ENCODE measurements at regions not wholly inside any gene's neighbourhood (a gene's known extent, or its start where the extent isn't known, plus 50 kb on each side); places are given as distances from the start of the nearest gene placed in this dataset.

GRCh38 chr2:144711630-144712549 lies 192.0 kb upstream of the ZEB2 start:
- no peaks in the 10 kb centered on the region for H3K9me3 ChIP-seq (ENCODE audit: control insufficient read depth in 1 of 2, insufficient read depth in 1 of 2, low read length in 2 of 2)
- no peak for DNase-seq
- H3K4me3 ChIP-seq (ENCODE audit: low read length) = no peak overlapping the region
- Mint-ChIP-seq H3K27me3 (no peaks in the 10 kb centered on the region), H3K9me3 (no peaks in the 10 kb centered on the region), H3K36me3 (ENCODE audit: low read depth) (no peaks in the 10 kb centered on the region), H3K4me3 (no peak overlapping the region), H3K4me1 (ENCODE audit: low read depth) (no peaks in the 10 kb centered on the region), H3K27ac (no peak overlapping the region)
- ChIA-PET POLR2A (interaction anchor here (0.7 kb wide), 1 partner anchor 7 kb away, joined by 3 read pairs; no protein-coding TSS in a partner anchor), CTCF (interaction anchor here (0.7 kb wide), 1 partner anchor 677 kb away, joined by 3 read pairs; no protein-coding TSS in a partner anchor)
- no peak overlapping the region for H3K27ac ChIP-seq (ENCODE audit: low read depth in 1 of 2, low read length in 2 of 2)
- intact Hi-C loops (cut with DNase I, micrococcal nuclease) = no loop called here
- no peaks in the 10 kb centered on the region for H3K4me1 ChIP-seq (ENCODE audit: insufficient read depth, low read length)
- ATAC-seq (ENCODE audit: poor library complexity) = no peak
- no peaks in the 10 kb centered on the region for H3K27me3 ChIP-seq (ENCODE audit: control insufficient read depth in 1 of 2, insufficient read depth in 2 of 2, low read length in 2 of 2)
- TF ChIP-seq CTCF (IDR thresholded peaks at IDR 0.05) = no peak
- no peaks in the 10 kb centered on the region for H3K36me3 ChIP-seq (ENCODE audit: insufficient read depth, low read length)

- Histone ChIP-seq H3K27ac (ENCODE audit: low read depth in 1 of 2, low read length in 2 of 2) (no peak overlapping the region), H3K4me1 (ENCODE audit: insufficient read depth, low read length) (no peaks in the 10 kb centered on the region), H3K4me3 (ENCODE audit: low read length) (no peak overlapping the region), H3K9me3 (ENCODE audit: control insufficient read depth in 1 of 2, insufficient read depth in 1 of 2, low read length in 2 of 2) (no peaks in the 10 kb centered on the region), H3K27me3 (ENCODE audit: control insufficient read depth in 1 of 2, insufficient read depth in 2 of 2, low read length in 2 of 2) (no peaks in the 10 kb centered on the region), H3K36me3 (ENCODE audit: insufficient read depth, low read length) (no peaks in the 10 kb centered on the region)
- no peak for ATAC-seq (ENCODE audit: poor library complexity)
- ChIA-PET POLR2A (no interaction called here), CTCF (no interaction called here)
- no peak for DNase-seq
- Mint-ChIP-seq H3K9me3 (no peaks in the 10 kb centered on the region), H3K4me1 (ENCODE audit: low read depth) (no peaks in the 10 kb centered on the region), H3K27ac (no peak overlapping the region), H3K4me3 (no peak overlapping the region), H3K36me3 (ENCODE audit: low read depth) (no peaks in the 10 kb centered on the region), H3K27me3 (no peaks in the 10 kb centered on the region)
- intact Hi-C loops (cut with DNase I, micrococcal nuclease) = no loop called here
- no peak for TF ChIP-seq CTCF (IDR thresholded peaks at IDR 0.05)
These were observed 191.2 kb upstream of the ZEB2 start for GRCh38 chr2:144711084-144711483.

- Mint-ChIP-seq H3K27me3 (peaks cover 11% of the 10 kb centered on the region), H3K4me1 (ENCODE audit: low read depth) (no peaks in the 10 kb centered on the region), H3K36me3 (ENCODE audit: low read depth) (no peaks in the 10 kb centered on the region), H3K4me3 (no peak overlapping the region), H3K27ac (no peak overlapping the region), H3K9me3 (no peaks in the 10 kb centered on the region)
- CTCF ChIA-PET = no interaction called here
- Histone ChIP-seq H3K4me3 (ENCODE audit: low read length) (no peak overlapping the region), H3K4me1 (ENCODE audit: insufficient read depth, low read length) (no peaks in the 10 kb centered on the region), H3K36me3 (ENCODE audit: insufficient read depth, low read length) (no peaks in the 10 kb centered on the region), H3K9me3 (ENCODE audit: control insufficient read depth in 1 of 2, insufficient read depth in 1 of 2, low read length in 2 of 2) (no peaks in the 10 kb centered on the region), H3K27ac (ENCODE audit: low read depth in 1 of 2, low read length in 2 of 2) (no peak overlapping the region), H3K27me3 (ENCODE audit: control insufficient read depth in 1 of 2, insufficient read depth in 2 of 2, low read length in 2 of 2) (no peaks in the 10 kb centered on the region)
- no peak for DNase-seq
- intact Hi-C loops (cut with DNase I, micrococcal nuclease) = no loop called here
- POLR2A ChIA-PET = no interaction called here
- no peak for ATAC-seq (ENCODE audit: poor library complexity)
- TF ChIP-seq CTCF (IDR thresholded peaks at IDR 0.05) = no peak
These were observed 188.7 kb upstream of the ZEB2 start for GRCh38 chr2:144708626-144709025.
